B cell (primary cell): ENCODE measurements at regions not wholly inside any gene's neighbourhood (a gene's known extent, or its start where the extent isn't known, plus 50 kb on each side); places are given as distances from the start of the nearest gene placed in this dataset.

Experiments
- ATAC-seq: fragments of 200-7000 bp; cut with Tn5 transposase; one replicate; pipeline ENCODE4 v1.10.0; 2021; ENCODE audit warnings: low read depth, mild to moderate bottlenecking, moderate number of reproducible peaks, moderate library complexity
- CTCF ChIA-PET: fragments of 350-600 bp; sonication (Branson Sonifier 250); formaldehyde crosslinking; loops from one replicate; lab custom pipeline; 2021; ENCODE audit warnings: antibody characterized with exemption, inconsistent platforms; lab: Charles Lee
- POLR2A ChIA-PET: fragments of 350-600 bp; sonication (Branson Sonifier 250); formaldehyde crosslinking; loops from one replicate; lab custom pipeline; 2021; ENCODE audit warnings: antibody characterized with exemption; lab: Charles Lee
- DNase-seq: peaks from one replicate; pipeline ENCODE4 v3.0.0; 2013
- H2AFZ ChIP-seq: 2 replicates; pipeline ENCODE4 v1.6.1; 2012; ENCODE audit warnings: mild to moderate bottlenecking, low read depth, low read length; ENCODE audit not compliant: insufficient read depth, poor library complexity, severe bottlenecking
- H3K27ac ChIP-seq, 2 donors: 1 replicate in 1 of 2; 2 replicates in 1 of 2; pipeline ENCODE4 v1.5.1; 2012 to 2013; ENCODE audit warnings: low read length in 2 of 2, mild to moderate bottlenecking in 2 of 2, moderate library complexity in 1 of 2
- H3K27me3 ChIP-seq, 4 experiments: fragments of 200-600 bp in 1 of 4; sonication (generic) in 1 of 4; replicated peaks in 1 of 4; 1 replicate in 2 of 4; 2 replicates in 2 of 4; pipeline versions ENCODE4 v1.6.1 to v1.7.0; 2013 to 2016; ENCODE audit warnings: low read length in 3 of 4, mild to moderate bottlenecking in 2 of 4, mixed read lengths in 1 of 4, moderate library complexity in 1 of 4; ENCODE audit not compliant: insufficient read depth in 4 of 4, control insufficient read depth in 3 of 4; ENCODE audit errors: control extremely low read depth in 1 of 4
- H3K36me3 ChIP-seq, 2 experiments: replicated peaks in 1 of 2; 1 replicate in 1 of 2; 2 replicates in 1 of 2; pipeline versions ENCODE4 v1.6.1 to v1.7.1; 2013; ENCODE audit warnings: low read length in 1 of 2; ENCODE audit not compliant: insufficient read depth in 2 of 2, control insufficient read depth in 1 of 2; ENCODE audit errors: control extremely low read depth in 1 of 2, extremely low read depth in 1 of 2
- H3K4me1 ChIP-seq, 2 donors: fragments of 200-600 bp in 1 of 2; sonication (generic) in 1 of 2; 1 replicate in 1 of 2; 2 replicates in 1 of 2; pipeline versions ENCODE4 v1.5.1 to v1.6.1; 2013 to 2017; ENCODE audit warnings: low read length in 2 of 2; ENCODE audit not compliant: control insufficient read depth in 2 of 2, insufficient read depth in 2 of 2
- H3K4me2 ChIP-seq: replicated peaks from 2 replicates; pipeline ENCODE3; 2012; ENCODE audit warnings: mild to moderate bottlenecking, low read depth, low read length; ENCODE audit not compliant: poor library complexity, severe bottlenecking
- H3K4me3 ChIP-seq, 5 experiments: fragments of 200-600 bp in 1 of 5; sonication (generic) in 1 of 5; 1 replicate in 3 of 5; 2 replicates in 2 of 5; pipeline versions ENCODE4 v1.5.1 to v1.7.0; 2011 to 2016; ENCODE audit warnings: low read length in 4 of 5, mild to moderate bottlenecking in 4 of 5, low read depth in 2 of 5, control low read depth in 1 of 5, moderate library complexity in 1 of 5; ENCODE audit not compliant: insufficient read depth in 1 of 5; ENCODE audit errors: control extremely low read depth in 1 of 5, extremely low read depth in 1 of 5
- H3K79me2 ChIP-seq: fragments of 200-600 bp; sonication (generic); one replicate; pipeline ENCODE4 v1.6.0; 2016; ENCODE audit warnings: low read length; ENCODE audit not compliant: control insufficient read depth, insufficient read depth
- H3K9ac ChIP-seq: fragments of 200-600 bp; sonication (generic); 2 replicates; pipeline ENCODE4 v1.6.1; 2017; ENCODE audit warnings: mild to moderate bottlenecking, low read length, moderate library complexity
- H3K9me3 ChIP-seq, 3 donors: one replicate each; pipeline versions ENCODE4 v1.6.1 to v1.7.1; 2013; ENCODE audit warnings: low read length in 2 of 3; ENCODE audit not compliant: control insufficient read depth in 2 of 3, insufficient read depth in 1 of 3; ENCODE audit errors: control extremely low read depth in 1 of 3
- H4K20me1 ChIP-seq: 2 replicates; pipeline ENCODE4 v1.6.0; 2012; ENCODE audit warnings: mild to moderate bottlenecking, low read length; ENCODE audit not compliant: insufficient read depth, control insufficient read depth, poor library complexity, severe bottlenecking
- H3K27ac Mint-ChIP-seq: one replicate; pipeline ENCODE4 v1.8.0; 2021; ENCODE audit warnings: mixed read lengths
- H3K27me3 Mint-ChIP-seq: one replicate; pipeline ENCODE4 v1.8.0; 2021; ENCODE audit warnings: mixed read lengths
- H3K4me1 Mint-ChIP-seq: one replicate; pipeline ENCODE4 v1.8.0; 2021; ENCODE audit warnings: mixed read lengths
- H3K4me3 Mint-ChIP-seq: one replicate; pipeline ENCODE4 v1.8.0; 2021; ENCODE audit warnings: mixed read lengths
- H3K9me3 Mint-ChIP-seq: one replicate; pipeline ENCODE4 v1.8.0; 2022; ENCODE audit warnings: mixed read lengths; ENCODE audit not compliant: insufficient read depth
- EZH2 ChIP-seq: IDR thresholded peaks from 2 replicates; pipeline ENCODE4 v1.6.1; 2012; ENCODE audit warnings: borderline replicate concordance, low read depth, mild to moderate bottlenecking, moderate library complexity, low read length; ENCODE audit not compliant: insufficient read depth, poor library complexity, severe bottlenecking
- WGBS: methylation state at CpG from one replicate; pipeline ENCODE4 v1.1.5; 2013; ENCODE audit warnings: missing lambda C conversion rate; ENCODE audit not compliant: insufficient coverage; 5-methylcytosine and 5-hydroxymethylcytosine counted together
- intact Hi-C: fragments of 100-400 bp; cut with micrococcal nuclease; formaldehyde crosslinking; loops from one replicate; pipeline ENCODE4 v1.10.0; 2022
- TF ChIP-seq, protein P1 (sequence below): fragments of 200-600 bp; IDR thresholded peaks from one replicate; pipeline ENCODE4 v1.8.0; 2022; ENCODE audit warnings: antibody characterized with exemption, mild to moderate bottlenecking

DNA sequence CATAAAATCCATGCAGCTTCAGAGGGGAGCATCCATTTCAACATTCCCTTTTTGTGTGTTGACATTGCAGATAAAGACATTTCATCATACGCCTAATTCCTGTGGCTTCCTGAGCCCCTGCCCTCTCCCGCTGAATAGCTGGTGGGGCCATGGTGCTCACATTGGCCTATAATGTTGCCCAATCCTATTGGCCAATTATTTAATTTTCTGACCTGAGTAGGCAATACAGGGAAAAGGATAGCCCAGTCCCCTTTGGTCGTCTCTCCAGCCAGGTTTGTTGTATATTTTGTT, 163.8 kb upstream of the MYCN start:
- peaks cover 4% of the 10 kb centered on the region for H3K27me3 Mint-ChIP-seq
- Histone ChIP-seq H3K36me3 (no peaks in the 10 kb centered on the region), H3K4me3 (no peak overlapping the region), H3K27me3 (no peaks in the 10 kb centered on the region), H2AFZ (no peak overlapping the region), H3K9me3 (no peaks in the 10 kb centered on the region), H3K27ac (no peak overlapping the region), H3K79me2 (no peaks in the 10 kb centered on the region), H3K9ac (no peak overlapping the region), H3K4me2 (no peak overlapping the region), H4K20me1 (no peaks in the 10 kb centered on the region), H3K4me1 (no peaks in the 10 kb centered on the region)
- no peak for ATAC-seq
- intact Hi-C loops = no loop called here
- whole genome bisulfite sequencing = 86% methylated on average over 1 of the region's 3 CpGs
- TF ChIP-seq, protein P1, sequence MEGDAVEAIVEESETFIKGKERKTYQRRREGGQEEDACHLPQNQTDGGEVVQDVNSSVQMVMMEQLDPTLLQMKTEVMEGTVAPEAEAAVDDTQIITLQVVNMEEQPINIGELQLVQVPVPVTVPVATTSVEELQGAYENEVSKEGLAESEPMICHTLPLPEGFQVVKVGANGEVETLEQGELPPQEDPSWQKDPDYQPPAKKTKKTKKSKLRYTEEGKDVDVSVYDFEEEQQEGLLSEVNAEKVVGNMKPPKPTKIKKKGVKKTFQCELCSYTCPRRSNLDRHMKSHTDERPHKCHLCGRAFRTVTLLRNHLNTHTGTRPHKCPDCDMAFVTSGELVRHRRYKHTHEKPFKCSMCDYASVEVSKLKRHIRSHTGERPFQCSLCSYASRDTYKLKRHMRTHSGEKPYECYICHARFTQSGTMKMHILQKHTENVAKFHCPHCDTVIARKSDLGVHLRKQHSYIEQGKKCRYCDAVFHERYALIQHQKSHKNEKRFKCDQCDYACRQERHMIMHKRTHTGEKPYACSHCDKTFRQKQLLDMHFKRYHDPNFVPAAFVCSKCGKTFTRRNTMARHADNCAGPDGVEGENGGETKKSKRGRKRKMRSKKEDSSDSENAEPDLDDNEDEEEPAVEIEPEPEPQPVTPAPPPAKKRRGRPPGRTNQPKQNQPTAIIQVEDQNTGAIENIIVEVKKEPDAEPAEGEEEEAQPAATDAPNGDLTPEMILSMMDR = no peak
- no peak for TF ChIP-seq EZH2
- no peaks in the 10 kb centered on the region for H3K4me1 Mint-ChIP-seq
- H3K27ac Mint-ChIP-seq = no peak overlapping the region
- H3K9me3 Mint-ChIP-seq = no peaks in the 10 kb centered on the region
- no peak for DNase-seq
- ChIA-PET POLR2A (no interaction called here), CTCF (no interaction called here)
- H3K4me3 Mint-ChIP-seq = no peak overlapping the region

DNA sequence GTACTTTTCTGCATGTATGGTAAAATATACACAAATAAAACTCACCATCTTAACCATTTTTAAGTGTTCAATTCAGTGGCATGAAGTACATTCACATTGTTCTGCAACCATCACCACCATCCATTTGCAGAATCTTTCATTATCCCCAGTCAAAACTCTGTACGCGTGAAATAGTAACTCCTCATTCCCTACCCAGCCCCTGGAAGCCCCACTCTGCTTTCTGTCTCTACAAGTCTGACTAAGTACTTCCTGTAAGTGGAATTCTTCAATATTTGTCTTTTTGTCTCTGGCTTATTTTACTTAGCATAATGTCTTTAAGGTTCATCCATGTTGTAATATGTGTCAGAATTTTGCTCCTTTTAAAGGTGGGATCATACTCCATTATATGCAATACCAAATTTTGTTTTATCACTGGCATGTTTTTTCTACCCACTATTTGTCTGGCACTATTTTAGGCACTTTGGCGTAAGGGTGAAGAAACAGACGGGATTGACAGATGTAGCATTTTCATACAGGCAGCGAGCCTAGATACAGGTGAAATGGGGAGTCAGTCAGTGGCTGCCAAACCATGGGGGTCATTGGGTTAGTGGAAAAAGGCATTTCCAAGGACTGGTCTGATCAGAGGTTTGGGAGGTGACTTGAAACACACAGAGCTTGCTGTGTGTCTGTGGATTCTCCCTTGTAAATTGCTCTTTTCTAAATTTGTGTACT, 163.2 kb upstream of the MYCN start:
- Histone ChIP-seq H2AFZ (no peak overlapping the region), H3K9me3 (no peaks in the 10 kb centered on the region), H4K20me1 (no peaks in the 10 kb centered on the region), H3K36me3 (no peaks in the 10 kb centered on the region), H3K4me3 (no peak overlapping the region), H3K9ac (no peak overlapping the region), H3K4me1 (no peaks in the 10 kb centered on the region), H3K27ac (no peak overlapping the region), H3K79me2 (no peaks in the 10 kb centered on the region), H3K27me3 (no peaks in the 10 kb centered on the region), H3K4me2 (no peak overlapping the region)
- TF ChIP-seq EZH2 = no peak
- TF ChIP-seq, protein P1 = no peak
- ATAC-seq = no peak
- Mint-ChIP-seq H3K27me3 (peaks cover 8% of the 10 kb centered on the region), H3K4me1 (no peaks in the 10 kb centered on the region), H3K4me3 (no peak overlapping the region), H3K27ac (no peak overlapping the region), H3K9me3 (no peaks in the 10 kb centered on the region)
- intact Hi-C loops = no loop called here
- ChIA-PET POLR2A (no interaction called here), CTCF (no interaction called here)
- 95% methylated on average over 3 of the region's 5 CpGs for WGBS
- DNase-seq = no peak
